GM12892 (cell line): ENCODE measurements at regions not wholly inside any gene's neighbourhood (a gene's known extent, or its start where the extent isn't known, plus 50 kb on each side); places are given as distances from the start of the nearest gene placed in this dataset.

Experiments
- DNase-seq: peaks from one replicate; pipeline ENCODE4 v3.0.0; 2011; ENCODE audit not compliant: insufficient read length
- FAIRE-seq: peaks from 2 replicates; lab custom pipeline; 2011; peaks lifted over from hg19 to GRCh38; lab: Jason Lieb, UNC
- POLR2A ChIP-seq: IDR thresholded peaks from 2 replicates; pipeline ENCODE4 v1.6.1; 2011; ENCODE audit warnings: low read depth, low read length, control low read depth
- POLR2AphosphoS5 ChIP-seq: IDR thresholded peaks from 2 replicates; pipeline ENCODE4 v1.6.1; 2011; ENCODE audit warnings: low read depth, low read length, control low read depth
- TAF1 ChIP-seq: IDR thresholded peaks from 2 replicates; pipeline ENCODE4 v1.6.1; 2011; ENCODE audit warnings: low read depth, mild to moderate bottlenecking, control low read depth, low read length, borderline replicate concordance

- no peak for DNase-seq
- FAIRE-seq, result no peak
- no peak for TF ChIP-seq POLR2A
These were observed 92.7 kb upstream of the ARMC2 start for GRCh38 chr6:108755257-108756240.

GRCh38 chr6:108757357-108757756 is 90.9 kb upstream of the ARMC2 start:
- no peak for DNase-seq
- TF ChIP-seq POLR2A (no peak), TAF1 (no peak), POLR2AphosphoS5 (no peak)
- FAIRE-seq, result no peak

GRCh38 chr6:108758884-108759283 is 89.3 kb upstream of the ARMC2 start:
- FAIRE-seq (no peak), DNase-seq (no peak)
- TF ChIP-seq TAF1 (no peak), POLR2AphosphoS5 (no peak), POLR2A (no peak)

DNA sequence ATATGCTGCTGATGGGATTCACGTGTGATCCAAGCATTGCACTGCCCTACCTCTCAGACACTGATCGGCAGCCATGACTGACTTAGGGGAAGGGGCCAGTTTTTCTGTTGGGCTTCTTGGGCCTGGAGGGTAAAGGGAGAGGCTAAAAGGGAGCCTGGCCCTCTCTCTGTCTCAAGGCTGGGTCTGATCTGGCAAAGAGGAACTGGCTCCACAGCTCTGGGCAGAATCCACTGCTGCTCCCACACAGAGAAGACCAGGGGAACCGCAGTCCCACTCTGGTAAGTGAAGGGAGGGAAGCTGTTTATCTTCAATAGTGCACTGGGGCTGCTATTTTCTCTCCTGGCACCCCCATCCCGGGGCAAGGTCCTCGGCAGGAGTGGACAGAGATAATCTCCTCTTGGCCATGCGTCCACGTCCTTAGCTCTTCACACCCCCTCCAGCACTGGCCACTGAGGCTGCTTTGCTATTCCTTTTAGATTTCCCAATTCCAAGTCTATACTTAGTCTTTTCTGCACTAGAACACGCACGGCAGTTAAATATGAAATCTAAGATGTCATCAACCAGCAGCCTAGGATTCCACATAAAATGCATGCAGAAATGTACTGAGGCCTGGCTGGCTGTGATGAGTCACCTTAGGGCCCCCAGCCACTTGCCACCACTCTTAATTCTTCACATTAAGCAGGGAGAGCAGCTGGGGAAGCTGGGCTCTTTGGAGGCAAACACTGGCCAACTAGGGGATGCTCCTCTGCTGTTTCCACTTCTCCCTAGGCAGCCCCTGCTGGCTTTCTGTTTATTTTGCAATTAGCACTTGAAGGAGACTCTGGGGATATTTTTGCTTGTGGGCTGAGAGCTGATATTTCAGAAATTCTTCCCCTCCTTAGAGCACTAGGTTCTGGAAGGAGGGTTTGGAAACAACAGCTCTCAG is 87.8 kb upstream of the ARMC2 start:
- no peak for TF ChIP-seq POLR2AphosphoS5
- TF ChIP-seq TAF1, result no peak
- no peak for TF ChIP-seq POLR2A
- FAIRE-seq, result no peak
- no peak for DNase-seq

GRCh38 chr6:108762394-108762793 is 85.8 kb upstream of the ARMC2 start:
- TF ChIP-seq POLR2AphosphoS5 (no peak), TAF1 (no peak), POLR2A (no peak)
- no peak for FAIRE-seq
- DNase-seq, result no peak

- no peak for DNase-seq
- FAIRE-seq, result no peak
- TF ChIP-seq TAF1, result no peak
- TF ChIP-seq POLR2A, result no peak
- no peak for TF ChIP-seq POLR2AphosphoS5
These were observed 84.2 kb upstream of the ARMC2 start for GRCh38 chr6:108763931-108764579.

DNA sequence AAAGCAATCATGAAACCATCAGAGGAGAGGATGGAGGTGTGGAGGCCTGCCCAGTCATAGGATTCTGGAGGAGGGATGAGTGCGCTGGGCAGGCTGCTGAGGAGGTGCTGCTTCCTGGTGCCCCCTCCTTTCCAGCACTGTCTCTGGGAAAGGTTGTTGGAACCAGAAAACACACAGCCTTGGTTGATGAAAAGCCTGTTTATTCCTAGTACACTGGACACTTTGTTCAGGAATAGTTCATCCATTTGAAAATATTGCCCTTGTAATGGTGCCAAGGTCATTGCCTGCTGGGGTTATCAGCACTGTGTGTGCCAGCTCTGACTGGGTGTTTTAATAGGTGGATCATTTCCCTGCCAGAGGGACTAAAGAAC is 83.7 kb upstream of the ARMC2 start:
- no peak for TF ChIP-seq TAF1
- TF ChIP-seq POLR2A, result no peak
- no peak for TF ChIP-seq POLR2AphosphoS5
- DNase-seq (no peak), FAIRE-seq (no peak)

GRCh38 chr6:108765495-108765894 is 82.7 kb upstream of the ARMC2 start:
- DNase-seq, result no peak
- FAIRE-seq, result no peak
- TF ChIP-seq TAF1 (no peak), POLR2AphosphoS5 (no peak), POLR2A (no peak)

GRCh38 chr6:108766419-108766818 is 81.8 kb upstream of the ARMC2 start:
- TF ChIP-seq POLR2AphosphoS5 (no peak), TAF1 (no peak), POLR2A (no peak)
- no peak for FAIRE-seq
- DNase-seq, result no peak

DNA sequence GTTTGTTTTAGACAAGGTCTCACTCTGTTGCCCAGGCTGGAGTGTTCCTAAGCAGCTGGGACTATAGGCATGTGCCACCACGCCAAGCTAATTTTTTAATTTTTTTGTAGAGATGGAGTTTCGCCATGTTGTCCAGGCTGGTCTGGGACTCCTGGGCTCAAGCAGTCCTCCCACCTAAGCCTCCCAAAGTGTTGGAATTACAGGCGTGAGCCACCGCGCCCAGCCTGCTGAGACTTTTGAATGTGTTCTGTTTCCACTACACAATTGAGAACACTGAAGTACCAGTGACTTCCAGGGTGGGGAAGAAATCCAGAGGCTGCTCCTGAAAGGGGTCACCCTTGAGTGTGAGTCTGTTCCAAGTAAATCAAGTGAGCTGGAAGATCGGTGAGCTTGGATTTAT is 81.3 kb upstream of the ARMC2 start:
- TF ChIP-seq TAF1 (no peak), POLR2A (no peak)
- FAIRE-seq, result no peak
- no peak for DNase-seq
